Left cardiac atrium (tissue), 4 donors: ENCODE measurements at regions not wholly inside any gene's neighbourhood (a gene's known extent, or its start where the extent isn't known, plus 50 kb on each side); places are given as distances from the start of the nearest gene placed in this dataset.

ENCODE experiments used
- ATAC-seq, 2 donors: fragments of 200-7000 bp; cut with Tn5 transposase; one replicate each; pipeline ENCODE4 v1.9.1; 2020; ENCODE audit warnings: mild to moderate bottlenecking in 2 of 2, moderate library complexity in 2 of 2
- DNase-seq: peaks from one replicate; pipeline ENCODE4 v3.0.0-alpha.2; 2020
- intact Hi-C, 2 donors: fragments of 100-400 bp; cut with DNase I; formaldehyde crosslinking; loops; one replicate each; pipeline versions ENCODE4 v1.14.1 to v1.15.1; 2022 to 2023
- donor health status: DM: no; HTN: yes; CAD: no.
- donor health status: DM: no; HTN: yes; CAD: no; lungs with severe emphysema.
- donor health status: DM: yes; HTN: yes; CAD: no.
- donor health status: Dilated cardiomyopathy.

DNA sequence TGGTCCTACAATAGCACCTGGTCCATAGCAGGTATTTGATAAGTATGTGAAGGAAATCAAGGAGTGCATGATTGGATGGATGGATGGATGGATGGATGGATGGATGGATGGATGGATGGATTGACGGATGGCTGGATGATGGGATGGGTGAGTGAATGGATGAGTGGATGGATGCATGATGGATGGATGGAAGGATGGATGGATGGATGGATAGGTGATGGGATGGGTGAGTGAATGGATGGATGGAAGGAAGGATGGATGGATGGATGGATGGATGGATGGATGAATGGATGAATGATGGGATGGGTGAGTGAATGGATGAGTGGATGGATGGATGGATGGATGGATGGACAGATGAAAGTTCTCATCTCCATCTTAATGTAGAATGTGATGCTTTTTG is 231.0 kb upstream of the PPP2R2D start:
- ATAC-seq (no peak), DNase-seq (no peak)
- intact Hi-C loops: no loop called here

DNA sequence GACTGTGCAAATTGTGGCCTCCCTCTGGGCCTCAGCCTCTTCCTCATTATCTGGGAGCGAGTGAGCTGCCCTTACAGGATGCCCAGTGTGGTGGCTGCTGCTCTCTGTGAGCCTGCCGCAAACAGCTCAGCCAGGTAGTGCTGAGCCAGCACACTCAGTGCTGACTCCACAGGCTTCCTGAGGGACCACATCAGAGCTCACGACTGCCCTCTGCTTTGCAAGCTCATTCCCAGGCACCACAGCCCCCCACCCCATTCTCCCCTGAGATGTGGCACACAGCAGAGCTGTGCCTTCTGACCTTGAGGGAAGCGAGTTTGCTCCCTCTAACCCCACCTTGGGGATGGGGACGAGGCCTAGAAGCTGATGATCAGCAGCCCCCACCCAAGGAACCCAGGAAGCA is 230.5 kb upstream of the PPP2R2D start:
- ATAC-seq (no peak), DNase-seq (no peak)
- intact Hi-C loops: no loop called here

DNA sequence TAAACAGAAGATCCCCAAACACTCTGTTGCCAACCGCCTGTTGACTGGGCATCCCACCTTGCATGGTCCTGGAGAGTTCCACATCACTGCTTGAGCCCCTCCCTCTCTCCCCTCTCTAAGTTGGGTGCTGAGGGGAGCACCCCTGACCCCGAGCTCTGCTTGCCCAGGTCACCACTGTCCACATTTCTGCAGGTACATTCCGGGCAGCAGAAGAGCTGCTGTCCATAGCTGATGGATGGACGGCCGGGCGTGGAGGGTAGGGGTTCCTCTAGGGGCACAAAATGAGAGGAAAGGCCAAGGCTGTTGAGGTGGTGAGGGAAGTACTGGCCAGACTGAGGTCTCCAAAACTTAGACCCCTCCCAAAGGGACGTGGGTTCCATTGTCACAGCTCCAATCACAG is 227.4 kb upstream of the PPP2R2D start:
- intact Hi-C loops: no loop called here
- ATAC-seq: no peak
- DNase-seq: no peak

DNA sequence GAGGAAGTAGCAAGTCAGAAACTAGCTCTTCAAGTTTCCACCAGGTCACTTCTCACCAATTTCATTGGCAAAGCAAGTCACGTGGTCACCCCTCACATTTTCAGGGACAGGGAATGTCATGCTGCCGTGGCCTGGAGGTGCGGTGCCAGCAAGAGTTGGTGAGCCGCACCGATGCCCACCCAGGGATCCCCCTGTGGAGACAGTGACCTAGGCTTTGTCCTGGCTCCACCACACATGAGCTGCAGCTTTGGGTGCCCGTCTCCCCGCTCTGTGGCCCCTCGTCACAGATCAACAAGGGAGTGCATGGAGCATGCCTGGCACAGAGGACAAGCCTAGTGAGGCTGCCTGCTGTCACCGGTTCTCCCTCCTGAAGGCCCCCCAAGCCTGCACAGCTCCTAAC is 226.7 kb upstream of the PPP2R2D start:
- ATAC-seq: no peak
- no peak for DNase-seq
- intact Hi-C loops: no loop called here

DNA sequence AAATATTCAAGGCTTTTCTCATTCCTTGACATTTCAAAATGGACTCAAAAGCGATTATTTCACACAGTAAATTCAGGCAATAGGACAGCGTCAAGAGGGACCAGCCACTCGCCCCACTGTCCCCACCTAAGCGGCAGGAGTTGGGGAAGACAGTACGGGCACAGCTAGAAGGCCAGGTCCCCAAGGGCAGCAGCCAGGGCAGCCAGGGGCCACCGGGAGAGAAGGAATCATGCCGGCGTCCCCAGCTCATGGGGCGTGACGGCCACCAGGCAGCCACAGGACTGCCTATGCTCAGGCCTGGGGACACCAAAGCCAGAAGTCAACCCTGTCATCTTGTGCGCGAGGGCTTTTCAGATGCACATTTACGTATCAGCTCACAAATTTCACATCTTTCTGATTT is 225.7 kb upstream of the PPP2R2D start:
- no peak for DNase-seq
- ATAC-seq: no peak
- intact Hi-C loops: no loop called here

DNA sequence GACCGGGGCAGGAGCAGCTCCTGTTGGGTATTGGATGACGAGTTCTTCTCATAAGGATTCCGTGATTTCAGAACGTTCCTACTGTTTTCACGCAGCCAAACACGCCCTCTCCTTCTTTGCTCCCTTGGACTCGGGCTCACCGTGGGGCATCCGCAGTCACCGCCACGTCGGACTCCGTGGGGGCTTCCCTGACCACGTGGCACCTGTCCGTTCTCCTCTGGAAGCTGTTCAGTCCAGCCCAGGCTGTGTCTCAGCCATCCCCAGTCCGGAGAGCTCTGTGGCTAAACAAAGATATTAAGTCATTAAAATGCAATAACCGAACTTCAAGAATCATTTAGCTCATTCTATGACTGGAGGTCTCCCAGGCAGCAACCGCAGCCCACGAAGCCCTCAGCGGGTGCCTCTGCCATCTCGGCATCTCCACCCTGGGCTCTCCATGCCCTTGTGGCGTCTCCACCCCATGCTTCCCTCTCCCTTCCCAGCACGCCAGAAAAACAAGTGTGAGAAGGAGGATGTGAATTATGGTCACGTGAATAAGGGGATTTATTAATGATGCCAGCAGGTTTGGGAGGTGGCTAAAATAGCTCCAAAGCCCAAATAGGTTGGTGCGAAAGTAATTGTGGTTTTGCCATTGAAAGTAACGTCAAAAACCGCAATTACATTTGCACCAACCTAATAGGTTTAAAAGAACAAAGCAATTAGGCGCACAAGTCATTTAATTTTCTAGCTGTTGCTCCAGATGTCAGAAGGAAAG is 224.6 kb upstream of the PPP2R2D start:
- no peak for DNase-seq
- intact Hi-C loops: no loop called here
- no peak for ATAC-seq

DNA sequence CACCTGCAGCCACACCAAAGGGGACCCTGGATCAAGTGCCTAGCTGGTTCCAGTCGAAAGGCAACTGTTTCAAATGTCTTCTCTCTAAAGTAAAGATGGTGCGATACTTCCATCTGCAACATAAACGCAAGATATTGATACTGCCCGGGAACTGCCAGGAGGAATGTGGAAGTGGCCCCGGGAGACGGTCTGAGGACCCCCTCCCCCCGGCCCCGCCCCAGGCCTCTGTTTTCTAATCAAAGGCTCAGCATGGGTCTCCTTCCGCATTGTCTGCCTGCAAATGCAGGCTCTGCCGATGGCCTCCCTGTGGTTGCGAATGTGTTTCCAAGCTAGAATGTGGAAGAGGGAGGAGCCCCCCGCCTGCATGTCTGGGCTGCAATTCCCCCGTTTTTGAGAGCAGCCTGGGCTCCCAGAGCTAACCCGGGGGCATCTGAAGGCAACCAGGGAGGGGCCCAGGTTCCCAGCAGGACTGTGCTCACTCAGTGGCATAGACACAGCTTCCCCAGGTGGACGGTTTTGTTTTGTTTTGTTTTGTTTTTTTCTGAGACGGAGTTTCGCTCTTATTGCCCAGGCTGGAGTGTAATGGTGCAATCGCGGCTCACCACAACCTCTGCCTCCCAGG is 223.9 kb upstream of the PPP2R2D start:
- DNase-seq (no peak), ATAC-seq (no peak)
- intact Hi-C loops: no loop called here

DNA sequence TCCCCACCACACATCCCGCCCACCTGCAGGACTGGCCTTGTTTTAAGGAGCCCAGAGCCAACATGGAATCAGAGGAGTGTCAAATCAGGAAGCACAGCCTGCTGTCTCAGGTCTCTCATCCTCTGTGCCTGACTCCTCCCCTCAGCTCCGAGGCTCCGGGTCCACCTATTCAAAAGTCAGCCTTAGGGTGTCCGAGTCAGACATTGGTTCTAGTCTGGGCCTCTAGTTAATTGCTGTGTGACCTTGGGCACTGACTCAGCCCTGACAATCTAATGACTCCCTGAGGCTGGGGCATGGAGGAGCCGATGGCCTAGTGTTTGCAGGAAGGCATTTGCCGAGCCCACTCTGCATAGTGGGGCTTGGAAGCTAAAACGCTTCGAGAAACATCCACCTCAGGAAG is 223.1 kb upstream of the PPP2R2D start:
- ATAC-seq: no peak
- intact Hi-C loops: no loop called here
- no peak for DNase-seq

DNA sequence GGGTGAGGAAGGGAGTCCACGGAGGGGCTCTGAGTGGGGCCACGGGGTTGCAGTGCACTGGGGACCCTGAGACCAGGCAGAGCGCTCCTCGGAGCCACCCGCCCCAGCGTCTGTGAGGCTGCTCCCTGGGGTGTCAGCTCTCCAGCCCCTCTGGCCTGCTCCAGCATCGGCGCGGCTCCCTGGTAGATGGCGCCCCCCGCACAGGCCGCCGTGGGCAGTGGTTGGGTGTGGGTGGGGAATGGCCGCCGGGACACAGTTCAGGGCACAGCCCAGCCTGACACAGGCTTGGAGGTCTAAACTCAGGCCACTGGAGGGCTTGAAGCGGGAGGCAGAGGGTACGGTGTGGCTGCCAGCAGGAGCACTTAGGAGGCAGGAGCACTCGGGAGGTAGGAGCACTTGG is 222.6 kb upstream of the PPP2R2D start:
- DNase-seq: no peak
- intact Hi-C loops: no loop called here
- no peak for ATAC-seq

DNA sequence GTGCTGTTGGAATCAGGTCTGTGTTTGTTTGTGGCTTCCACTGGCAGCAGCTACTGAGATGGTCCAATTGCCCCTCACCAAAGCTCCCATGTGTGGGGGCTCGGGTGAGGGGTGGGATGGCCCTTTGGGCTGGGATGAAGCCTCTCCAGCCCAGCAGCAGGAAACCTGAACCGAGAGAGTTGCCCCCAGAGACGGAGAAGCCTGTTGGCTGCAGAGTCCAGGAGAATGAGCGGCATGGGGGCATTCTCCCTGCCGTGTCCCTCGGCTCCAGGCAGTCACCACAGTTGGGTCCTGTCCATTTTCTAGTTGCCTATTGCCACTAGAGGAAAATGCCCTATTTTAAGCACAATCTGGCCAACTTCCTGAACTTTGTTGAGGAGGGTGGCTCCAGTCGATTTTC is 222.2 kb upstream of the PPP2R2D start:
- ATAC-seq (no peak), DNase-seq (no peak)
- intact Hi-C loops: no loop called here

DNA sequence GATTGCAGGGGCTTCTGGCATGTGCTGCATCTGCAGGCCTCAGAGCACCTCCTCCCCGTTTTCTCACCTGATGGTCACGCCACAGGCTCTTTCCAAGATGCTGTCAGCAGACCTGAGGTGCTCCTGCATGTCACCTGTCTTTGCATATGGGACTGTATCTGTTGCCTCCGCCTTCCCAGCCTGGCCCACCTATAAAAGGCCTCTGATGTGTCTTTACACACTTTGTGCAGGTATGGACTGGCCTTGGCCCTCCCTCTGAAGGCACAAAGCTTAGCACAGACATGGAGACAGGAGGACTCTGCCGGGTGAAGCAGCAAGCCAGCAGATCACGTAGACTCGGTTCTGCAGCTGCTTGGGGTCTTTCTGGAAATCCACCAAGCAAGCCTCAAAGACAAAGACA is 220.9 kb upstream of the PPP2R2D start:
- no peak for ATAC-seq

DNA sequence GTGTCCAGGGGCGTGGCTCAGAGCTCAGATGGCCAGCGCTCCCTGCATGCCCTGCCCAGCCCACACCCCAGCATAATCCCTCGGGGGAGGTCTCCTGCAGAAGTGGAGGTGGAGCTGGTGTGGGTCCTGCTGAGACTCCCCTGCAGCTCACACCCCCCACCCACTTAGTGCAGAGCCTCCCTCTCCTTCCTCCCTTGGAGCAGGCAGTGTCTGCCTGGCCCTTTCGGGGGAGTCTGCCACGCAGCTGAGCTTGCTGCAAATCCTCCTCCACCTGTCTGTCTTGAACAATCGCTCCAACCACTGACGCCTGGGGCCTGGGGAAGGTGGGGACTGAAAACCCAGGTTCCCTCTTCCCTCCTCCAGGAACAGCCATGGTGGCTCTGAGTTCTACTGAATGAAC is 219.7 kb upstream of the PPP2R2D start:
- DNase-seq (no peak), ATAC-seq (no peak)
- intact Hi-C loops: no loop called here

More for the DNA sequence above, 220.9 kb upstream of the PPP2R2D start:
- no peak for DNase-seq
- intact Hi-C loops: no loop called here

DNA sequence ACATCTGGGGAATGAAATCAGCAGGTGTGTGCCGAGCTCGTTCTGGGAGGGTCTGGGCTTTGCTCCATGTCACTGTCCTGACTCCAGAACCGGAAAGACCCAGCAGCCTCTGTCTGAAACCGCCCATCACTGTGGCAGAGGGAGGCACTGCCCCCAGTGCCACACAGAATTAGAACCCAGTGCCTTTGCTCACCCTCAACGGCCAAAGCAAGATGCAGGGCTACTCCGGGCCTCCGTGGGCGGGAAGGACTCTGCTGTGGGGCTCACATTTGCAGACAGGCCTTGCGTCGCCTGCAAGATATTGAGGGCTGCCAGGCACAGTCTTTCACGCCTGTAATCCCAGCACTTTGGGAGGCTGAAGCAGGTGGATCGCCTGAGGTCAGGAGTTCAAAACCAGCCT is 219.2 kb upstream of the PPP2R2D start:
- intact Hi-C loops: no loop called here
- ATAC-seq (no peak), DNase-seq (no peak)

DNA sequence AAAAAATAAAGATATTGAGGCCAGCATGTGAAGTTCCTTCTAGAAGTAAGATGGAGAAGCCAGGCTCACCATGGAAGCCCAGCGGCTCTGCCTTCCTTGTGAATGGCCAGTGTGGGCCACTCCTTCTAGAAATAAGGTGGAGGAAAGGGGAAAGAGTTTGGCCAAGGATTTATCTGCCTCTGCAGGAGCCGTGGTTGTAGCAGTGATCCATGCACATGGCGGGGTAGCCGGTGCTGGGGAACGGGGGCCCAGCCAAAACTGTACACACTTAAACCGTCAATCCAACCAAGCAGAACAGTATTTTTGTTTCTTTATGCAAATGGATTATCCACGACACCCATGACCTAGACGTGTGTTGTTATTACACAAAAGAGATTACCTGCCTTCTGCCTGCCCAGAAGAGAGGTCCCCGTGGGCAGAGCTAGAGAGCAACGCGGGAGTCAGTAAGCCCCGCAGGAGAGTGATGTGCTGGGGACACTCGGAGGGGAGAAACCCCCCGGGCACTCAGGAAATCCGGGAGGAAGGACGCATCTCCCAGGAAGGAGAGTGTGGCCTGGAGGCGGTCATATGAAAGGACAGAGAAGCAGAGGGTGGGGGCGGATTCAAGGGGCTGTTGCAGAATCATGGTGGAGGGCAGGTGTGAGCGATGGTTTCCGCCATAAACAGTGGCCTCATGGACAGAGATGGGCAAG is 218.4 kb upstream of the PPP2R2D start:
- ATAC-seq: no peak
- DNase-seq: no peak
- intact Hi-C loops: no loop called here

DNA sequence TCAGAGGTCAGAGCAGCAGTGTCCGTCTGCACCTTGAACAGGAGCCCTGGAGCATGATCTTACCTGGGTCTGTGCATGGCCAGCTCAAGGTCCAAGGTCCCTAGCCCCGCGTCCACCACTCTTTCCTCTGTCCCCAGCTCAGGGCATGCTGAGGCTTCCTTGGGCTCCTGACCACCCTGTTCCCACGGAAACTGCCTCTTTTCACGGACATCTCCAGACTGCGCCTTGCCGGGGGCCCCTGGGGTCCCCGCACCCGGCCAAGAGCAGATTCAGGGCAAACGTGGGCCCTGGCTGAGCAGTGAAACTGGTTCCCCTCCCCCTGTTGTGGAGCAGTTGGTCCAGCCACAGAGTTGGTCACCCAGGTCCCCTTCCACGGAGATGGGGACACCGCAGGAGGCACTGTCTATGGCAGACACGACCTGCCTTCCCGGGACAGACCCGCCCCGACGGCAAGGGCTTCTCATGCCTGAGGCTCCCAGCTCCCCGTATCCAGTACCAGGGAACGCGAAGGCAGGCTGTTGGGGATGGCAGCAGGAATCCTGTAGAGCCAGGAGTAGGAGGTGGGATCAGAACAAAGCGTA is 217.4 kb upstream of the PPP2R2D start:
- intact Hi-C loops: no loop called here
- ATAC-seq: no peak
- no peak for DNase-seq

DNA sequence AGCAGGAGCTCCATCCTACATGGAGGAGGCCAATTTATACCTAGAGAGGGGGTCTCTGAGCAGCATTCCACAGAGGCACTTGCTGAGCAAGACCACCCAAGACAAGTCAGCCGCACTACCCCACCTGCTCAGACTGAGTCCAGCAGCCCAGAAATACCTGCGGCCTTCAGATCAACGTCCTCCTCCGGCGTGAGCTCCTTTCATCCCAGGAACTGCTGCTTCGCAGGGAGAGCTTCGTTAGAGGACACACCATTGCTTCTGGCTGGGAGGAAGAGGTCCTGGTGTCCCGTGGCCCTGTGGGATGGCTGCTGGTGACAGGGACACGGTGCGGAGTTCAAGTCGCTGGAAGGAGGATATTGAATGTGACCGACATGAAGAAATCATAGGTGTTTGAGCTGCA is 216.9 kb upstream of the PPP2R2D start:
- no peak for DNase-seq
- intact Hi-C loops: no loop called here
- ATAC-seq: no peak

DNA sequence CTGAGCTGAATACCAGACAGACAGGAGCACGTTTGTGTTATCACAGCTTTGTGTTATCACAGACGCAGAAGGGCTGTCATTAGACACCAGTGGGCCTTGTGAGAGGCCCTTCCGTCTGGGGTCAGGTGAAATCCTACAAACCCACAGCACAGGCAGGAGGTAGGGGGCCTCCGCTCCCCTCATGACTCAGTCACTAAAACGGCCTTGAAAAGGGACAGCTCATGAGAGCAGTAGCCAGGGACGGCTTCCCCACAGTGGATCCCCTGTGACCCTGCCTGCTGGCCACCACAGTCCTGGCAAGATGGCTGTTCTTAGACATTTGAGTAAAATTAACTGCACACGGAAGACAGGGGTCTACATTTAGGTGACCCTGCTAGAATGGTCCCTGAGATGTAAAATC is 215.8 kb upstream of the PPP2R2D start:
- intact Hi-C loops: no loop called here
- no peak for DNase-seq
- ATAC-seq: no peak

DNA sequence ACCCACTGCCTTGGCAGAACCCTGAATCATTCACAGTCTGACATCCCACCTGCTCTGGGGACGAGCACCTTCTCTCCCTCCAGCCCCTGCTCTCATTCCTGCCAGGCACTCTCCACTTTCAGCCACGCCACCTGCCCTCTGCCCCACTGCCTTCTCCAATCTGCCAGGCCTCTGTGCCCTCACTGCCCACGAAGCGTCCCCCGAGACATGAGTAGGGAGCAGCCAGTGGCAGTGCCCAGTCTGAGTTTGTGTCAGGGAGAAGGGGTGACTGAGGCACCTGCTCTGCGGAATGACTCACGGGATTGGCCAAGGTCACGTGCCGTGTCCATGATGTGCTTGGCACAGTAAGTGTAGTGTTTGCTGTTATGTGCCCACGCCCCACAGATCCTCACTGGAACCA is 215.2 kb upstream of the PPP2R2D start:
- intact Hi-C loops: no loop called here
- DNase-seq (no peak), ATAC-seq (peak in 1 of 2 donors; percentile 84)

DNA sequence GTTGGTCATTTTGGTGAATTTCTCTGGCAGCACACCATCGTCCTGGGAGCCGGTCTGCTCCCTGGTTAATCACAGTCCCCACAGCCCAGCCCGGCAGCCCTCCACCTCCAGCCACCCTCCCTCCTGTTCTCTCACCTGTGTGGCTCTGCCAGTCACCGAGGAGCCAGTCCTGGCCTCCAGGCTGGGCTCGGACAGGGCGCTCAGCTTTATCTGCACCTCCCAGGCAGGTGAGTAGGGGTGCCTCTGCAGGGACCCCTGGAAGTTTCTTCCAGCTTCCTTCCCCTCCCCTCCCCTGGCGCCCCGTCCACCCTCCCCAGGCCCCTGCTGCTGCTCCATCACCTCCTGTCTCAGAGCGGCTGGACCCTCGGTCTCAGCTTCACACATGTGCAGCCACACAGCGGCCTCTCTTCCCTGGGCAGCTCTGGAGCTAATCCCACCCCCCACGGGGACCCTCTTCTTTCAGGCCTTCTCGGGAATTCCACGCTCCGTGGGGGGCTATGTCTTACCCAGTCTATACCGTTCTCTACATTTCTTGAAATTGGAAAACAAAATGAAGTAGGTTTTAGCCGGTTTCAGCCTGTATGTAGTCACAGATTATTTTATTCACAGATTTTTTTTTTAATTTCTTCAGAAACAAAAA is 213.9 kb upstream of the PPP2R2D start:
- DNase-seq (no peak), ATAC-seq (no peak)
- intact Hi-C loops: no loop called here

DNA sequence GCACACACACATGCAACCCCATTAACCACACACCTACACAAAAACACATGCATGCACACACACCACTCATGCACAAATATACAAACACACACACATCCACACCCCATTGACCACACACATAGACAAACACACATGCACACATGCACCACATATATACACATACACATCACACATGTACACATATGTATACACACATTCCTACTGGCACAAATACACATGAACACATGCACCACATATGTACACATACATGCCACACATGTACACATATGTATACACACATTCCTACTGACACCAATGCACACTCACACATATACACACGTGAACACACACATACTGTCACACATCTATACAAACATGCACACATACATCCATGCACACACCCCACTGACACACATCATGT is 212.5 kb upstream of the PPP2R2D start:
- DNase-seq (no peak), ATAC-seq (no peak)
- intact Hi-C loops: no loop called here
